B cell (primary cell): ENCODE measurements at regions not wholly inside any gene's neighbourhood (a gene's known extent, or its start where the extent isn't known, plus 50 kb on each side); places are given as distances from the start of the nearest gene placed in this dataset.

ENCODE experiments used
- ATAC-seq: fragments of 200-7000 bp; cut with Tn5 transposase; one replicate; pipeline ENCODE4 v1.10.0; 2021; ENCODE audit warnings: low read depth, mild to moderate bottlenecking, moderate number of reproducible peaks, moderate library complexity
- CTCF ChIA-PET: fragments of 350-600 bp; sonication (Branson Sonifier 250); formaldehyde crosslinking; loops from one replicate; lab custom pipeline; 2021; ENCODE audit warnings: antibody characterized with exemption, inconsistent platforms; lab: Charles Lee
- POLR2A ChIA-PET: fragments of 350-600 bp; sonication (Branson Sonifier 250); formaldehyde crosslinking; loops from one replicate; lab custom pipeline; 2021; ENCODE audit warnings: antibody characterized with exemption; lab: Charles Lee
- DNase-seq: peaks from one replicate; pipeline ENCODE4 v3.0.0; 2013
- H2AFZ ChIP-seq: 2 replicates; pipeline ENCODE4 v1.6.1; 2012; ENCODE audit warnings: mild to moderate bottlenecking, low read depth, low read length; ENCODE audit not compliant: insufficient read depth, poor library complexity, severe bottlenecking
- H3K27ac ChIP-seq, 2 donors: 1 replicate in 1 of 2; 2 replicates in 1 of 2; pipeline ENCODE4 v1.5.1; 2012 to 2013; ENCODE audit warnings: low read length in 2 of 2, mild to moderate bottlenecking in 2 of 2, moderate library complexity in 1 of 2
- H3K27me3 ChIP-seq, 4 experiments: fragments of 200-600 bp in 1 of 4; sonication (generic) in 1 of 4; replicated peaks in 1 of 4; 1 replicate in 2 of 4; 2 replicates in 2 of 4; pipeline versions ENCODE4 v1.6.1 to v1.7.0; 2013 to 2016; ENCODE audit warnings: low read length in 3 of 4, mild to moderate bottlenecking in 2 of 4, mixed read lengths in 1 of 4, moderate library complexity in 1 of 4; ENCODE audit not compliant: insufficient read depth in 4 of 4, control insufficient read depth in 3 of 4; ENCODE audit errors: control extremely low read depth in 1 of 4
- H3K36me3 ChIP-seq, 2 experiments: replicated peaks in 1 of 2; 1 replicate in 1 of 2; 2 replicates in 1 of 2; pipeline versions ENCODE4 v1.6.1 to v1.7.1; 2013; ENCODE audit warnings: low read length in 1 of 2; ENCODE audit not compliant: insufficient read depth in 2 of 2, control insufficient read depth in 1 of 2; ENCODE audit errors: control extremely low read depth in 1 of 2, extremely low read depth in 1 of 2
- H3K4me1 ChIP-seq, 2 donors: fragments of 200-600 bp in 1 of 2; sonication (generic) in 1 of 2; 1 replicate in 1 of 2; 2 replicates in 1 of 2; pipeline versions ENCODE4 v1.5.1 to v1.6.1; 2013 to 2017; ENCODE audit warnings: low read length in 2 of 2; ENCODE audit not compliant: control insufficient read depth in 2 of 2, insufficient read depth in 2 of 2
- H3K4me2 ChIP-seq: replicated peaks from 2 replicates; pipeline ENCODE3; 2012; ENCODE audit warnings: mild to moderate bottlenecking, low read depth, low read length; ENCODE audit not compliant: poor library complexity, severe bottlenecking
- H3K4me3 ChIP-seq, 5 experiments: fragments of 200-600 bp in 1 of 5; sonication (generic) in 1 of 5; 1 replicate in 3 of 5; 2 replicates in 2 of 5; pipeline versions ENCODE4 v1.5.1 to v1.7.0; 2011 to 2016; ENCODE audit warnings: low read length in 4 of 5, mild to moderate bottlenecking in 4 of 5, low read depth in 2 of 5, control low read depth in 1 of 5, moderate library complexity in 1 of 5; ENCODE audit not compliant: insufficient read depth in 1 of 5; ENCODE audit errors: control extremely low read depth in 1 of 5, extremely low read depth in 1 of 5
- H3K79me2 ChIP-seq: fragments of 200-600 bp; sonication (generic); one replicate; pipeline ENCODE4 v1.6.0; 2016; ENCODE audit warnings: low read length; ENCODE audit not compliant: control insufficient read depth, insufficient read depth
- H3K9ac ChIP-seq: fragments of 200-600 bp; sonication (generic); 2 replicates; pipeline ENCODE4 v1.6.1; 2017; ENCODE audit warnings: mild to moderate bottlenecking, low read length, moderate library complexity
- H3K9me3 ChIP-seq, 3 donors: one replicate each; pipeline versions ENCODE4 v1.6.1 to v1.7.1; 2013; ENCODE audit warnings: low read length in 2 of 3; ENCODE audit not compliant: control insufficient read depth in 2 of 3, insufficient read depth in 1 of 3; ENCODE audit errors: control extremely low read depth in 1 of 3
- H4K20me1 ChIP-seq: 2 replicates; pipeline ENCODE4 v1.6.0; 2012; ENCODE audit warnings: mild to moderate bottlenecking, low read length; ENCODE audit not compliant: insufficient read depth, control insufficient read depth, poor library complexity, severe bottlenecking
- H3K27ac Mint-ChIP-seq: one replicate; pipeline ENCODE4 v1.8.0; 2021; ENCODE audit warnings: mixed read lengths
- H3K27me3 Mint-ChIP-seq: one replicate; pipeline ENCODE4 v1.8.0; 2021; ENCODE audit warnings: mixed read lengths
- H3K4me1 Mint-ChIP-seq: one replicate; pipeline ENCODE4 v1.8.0; 2021; ENCODE audit warnings: mixed read lengths
- H3K4me3 Mint-ChIP-seq: one replicate; pipeline ENCODE4 v1.8.0; 2021; ENCODE audit warnings: mixed read lengths
- H3K9me3 Mint-ChIP-seq: one replicate; pipeline ENCODE4 v1.8.0; 2022; ENCODE audit warnings: mixed read lengths; ENCODE audit not compliant: insufficient read depth
- CTCF ChIP-seq: fragments of 200-600 bp; IDR thresholded peaks from one replicate; pipeline ENCODE4 v1.8.0; 2022; ENCODE audit warnings: antibody characterized with exemption, mild to moderate bottlenecking
- EZH2 ChIP-seq: IDR thresholded peaks from 2 replicates; pipeline ENCODE4 v1.6.1; 2012; ENCODE audit warnings: borderline replicate concordance, low read depth, mild to moderate bottlenecking, moderate library complexity, low read length; ENCODE audit not compliant: insufficient read depth, poor library complexity, severe bottlenecking
- WGBS: methylation state at CpG from one replicate; pipeline ENCODE4 v1.1.5; 2013; ENCODE audit warnings: missing lambda C conversion rate; ENCODE audit not compliant: insufficient coverage; 5-methylcytosine and 5-hydroxymethylcytosine counted together
- intact Hi-C: fragments of 100-400 bp; cut with micrococcal nuclease; formaldehyde crosslinking; loops from one replicate; pipeline ENCODE4 v1.10.0; 2022

DNA sequence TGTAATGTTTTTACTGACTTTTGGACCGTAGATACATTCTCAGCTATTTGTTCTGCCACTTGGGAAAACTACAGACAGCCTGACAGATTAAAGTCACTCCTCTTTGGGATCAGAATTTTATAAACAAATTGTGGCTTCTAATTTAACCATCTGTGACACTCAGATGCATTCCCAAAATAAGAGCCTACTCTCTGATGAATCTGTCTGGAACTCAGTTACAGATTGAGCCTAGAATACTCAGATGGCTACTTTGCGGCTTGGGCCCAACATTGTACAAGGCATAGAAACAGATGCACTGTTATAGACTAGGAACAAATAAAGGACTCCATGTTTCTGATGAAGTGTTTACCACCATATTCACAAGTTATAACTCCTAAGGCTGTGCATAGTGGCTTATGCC lies 291.0 kb upstream of the SLITRK6 start:
- WGBS = 60% methylated on average over 1 of the region's 2 CpGs
- no peaks in the 10 kb centered on the region for H3K4me1 Mint-ChIP-seq
- TF ChIP-seq CTCF = no peak
- TF ChIP-seq EZH2 = no peak
- intact Hi-C loops = no loop called here
- Histone ChIP-seq H3K79me2 (no peaks in the 10 kb centered on the region), H3K4me3 (no peak overlapping the region), H3K27ac (no peak overlapping the region), H2AFZ (no peak overlapping the region), H4K20me1 (no peaks in the 10 kb centered on the region), H3K9me3 (no peaks in the 10 kb centered on the region), H3K4me2 (no peak overlapping the region), H3K36me3 (no peaks in the 10 kb centered on the region), H3K9ac (no peak overlapping the region), H3K4me1 (no peaks in the 10 kb centered on the region), H3K27me3 (no peaks in the 10 kb centered on the region)
- no peak overlapping the region for H3K4me3 Mint-ChIP-seq
- ChIA-PET POLR2A (no interaction called here), CTCF (no interaction called here)
- no peak for ATAC-seq
- H3K27me3 Mint-ChIP-seq = no peaks in the 10 kb centered on the region
- no peak for DNase-seq
- H3K9me3 Mint-ChIP-seq = peaks cover 8% of the 10 kb centered on the region
- no peak overlapping the region for H3K27ac Mint-ChIP-seq

GRCh38 chr13:86087244-86087643 lies 288.0 kb upstream of the SLITRK6 start:
- H3K4me3 Mint-ChIP-seq = no peak overlapping the region
- POLR2A ChIA-PET = no interaction called here
- no peak overlapping the region for H3K27ac ChIP-seq
- H3K9ac ChIP-seq = no peak overlapping the region
- H3K27me3 ChIP-seq = no peaks in the 10 kb centered on the region
- DNase-seq = no peak
- no peak overlapping the region for H2AFZ ChIP-seq
- no peaks in the 10 kb centered on the region for H3K79me2 ChIP-seq
- H3K9me3 ChIP-seq = no peaks in the 10 kb centered on the region
- H3K4me2 ChIP-seq = no peak overlapping the region
- ATAC-seq = no peak
- CTCF ChIA-PET = no interaction called here
- H3K36me3 ChIP-seq = no peaks in the 10 kb centered on the region
- H3K27ac Mint-ChIP-seq = no peak overlapping the region
- no peaks in the 10 kb centered on the region for H3K4me1 ChIP-seq
- TF ChIP-seq CTCF (no peak), EZH2 (no peak)
- intact Hi-C loops = no loop called here
- peaks cover 8% of the 10 kb centered on the region for H3K9me3 Mint-ChIP-seq
- H3K27me3 Mint-ChIP-seq = no peaks in the 10 kb centered on the region
- H4K20me1 ChIP-seq = no peaks in the 10 kb centered on the region
- H3K4me1 Mint-ChIP-seq = no peaks in the 10 kb centered on the region
- H3K4me3 ChIP-seq = no peak overlapping the region
